Activated naive CD4-positive, alpha-beta T cell treated with anti-CD3 and anti-CD28 coated beads, Interleukin-2, amount 50 U/mL, for 72 hours (primary cell): ENCODE measurements at regions not wholly inside any gene's neighbourhood (a gene's known extent, or its start where the extent isn't known, plus 50 kb on each side); places are given as distances from the start of the nearest gene placed in this dataset.
A peak's percentile ranks its signal among the peaks of the same experiment; 100 is the strongest.

Source experiments
- ATAC-seq, 2 donors: fragments of 150-1000 bp; cut with Tn5 transposase; 2 replicates each; pipeline ENCODE4 v1.10.0; 2021; ENCODE audit warnings: mild to moderate bottlenecking in 2 of 2, moderate library complexity in 2 of 2
- DNase-seq, 2 donors: peaks; one replicate each; pipeline ENCODE4 v3.0.0; 2021 to 2022; ENCODE audit warnings: low spot score in 2 of 2
- H3K27ac Mint-ChIP-seq, 2 donors: one replicate each; pipeline ENCODE4 v1.8.0; 2022; ENCODE audit warnings: mild to moderate bottlenecking in 2 of 2, mixed read lengths in 2 of 2
- H3K36me3 Mint-ChIP-seq, 2 donors: one replicate each; pipeline ENCODE4 v1.8.0; 2022; ENCODE audit warnings: mixed read lengths in 2 of 2
- H3K9me3 Mint-ChIP-seq, 2 donors: one replicate each; pipeline ENCODE4 v1.8.0; 2022; ENCODE audit warnings: mixed read lengths in 2 of 2

- no peak overlapping the region for H3K27ac Mint-ChIP-seq
- ATAC-seq = no peak
- no peaks in the 10 kb centered on the region for H3K36me3 Mint-ChIP-seq
- H3K9me3 Mint-ChIP-seq = peaks cover 7 to 8% of the 10 kb centered on the region in 2 donors
- no peak for DNase-seq
Measured at GRCh38 chr3:193078996-193079753, 161.5 kb upstream of the MB21D2 start.

DNA sequence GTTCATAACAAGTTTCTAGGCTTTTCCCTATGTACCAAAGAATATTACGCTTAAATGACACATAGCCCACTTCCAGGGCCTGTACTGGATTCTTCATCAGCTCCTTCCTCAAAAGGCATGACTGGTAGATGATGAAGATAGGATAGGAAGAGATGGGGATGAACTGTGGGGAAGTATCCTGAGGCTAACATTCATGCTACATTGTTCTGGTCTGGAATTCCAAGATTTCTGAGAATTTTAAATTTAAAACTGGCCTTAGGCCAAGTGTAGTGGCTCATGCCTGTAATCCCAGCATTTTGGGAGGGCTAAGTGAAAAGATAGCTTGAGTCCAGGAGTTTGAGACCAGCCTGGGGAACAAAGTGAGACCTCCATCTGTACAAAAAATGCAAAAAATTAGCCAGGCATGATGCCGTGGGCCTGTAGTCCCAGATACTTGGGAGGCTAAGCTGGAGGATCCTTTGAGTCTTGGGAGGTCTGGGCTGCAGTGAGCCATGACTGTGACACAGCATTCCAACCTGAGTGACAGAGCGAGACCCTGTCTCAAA is 160.1 kb upstream of the PLAAT1 start:
- no peaks in the 10 kb centered on the region for H3K36me3 Mint-ChIP-seq
- peaks cover 7 to 8% of the 10 kb centered on the region in 2 donors for H3K9me3 Mint-ChIP-seq
- DNase-seq = no peak
- ATAC-seq = no peak
- no peak overlapping the region for H3K27ac Mint-ChIP-seq

GRCh38 chr3:193085655-193086054 is 155.4 kb upstream of the PLAAT1 start:
- Mint-ChIP-seq H3K9me3 (peaks cover 8 to 11% of the 10 kb centered on the region in 2 donors), H3K36me3 (no peaks in the 10 kb centered on the region), H3K27ac (no peak overlapping the region)
- no peak for DNase-seq
- ATAC-seq = no peak

- Mint-ChIP-seq H3K27ac (no peak overlapping the region), H3K36me3 (no peaks in the 10 kb centered on the region), H3K9me3 (peaks cover 8 to 11% of the 10 kb centered on the region in 2 donors)
- ATAC-seq (no peak), DNase-seq (no peak)
Measured at GRCh38 chr3:193086681-193087080, 154.3 kb upstream of the PLAAT1 start.

- Mint-ChIP-seq H3K27ac (no peak overlapping the region), H3K36me3 (no peaks in the 10 kb centered on the region), H3K9me3 (peaks cover 8 to 11% of the 10 kb centered on the region in 2 donors)
- ATAC-seq (no peak), DNase-seq (no peak)
Measured at GRCh38 chr3:193087336-193087735, 153.7 kb upstream of the PLAAT1 start.

DNA sequence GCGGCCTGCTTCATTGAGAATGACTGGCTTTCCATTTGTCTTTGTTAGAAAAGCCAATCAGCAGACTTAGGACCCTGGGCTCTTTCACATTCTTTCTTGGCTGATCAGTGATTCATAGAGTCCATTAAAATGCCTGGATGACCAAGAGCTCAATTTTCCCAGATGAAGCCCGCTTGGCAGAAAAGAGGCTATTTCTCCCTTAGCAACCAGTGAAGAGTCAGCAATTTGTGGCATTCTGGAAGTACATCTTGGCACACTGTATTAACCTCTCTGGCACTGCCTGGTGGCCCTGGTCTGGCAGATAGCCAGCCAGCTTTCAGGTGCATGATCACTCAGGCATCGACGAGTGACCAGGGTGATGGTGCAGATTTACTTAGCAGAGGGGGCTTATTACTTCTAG is 145.7 kb upstream of the PLAAT1 start:
- Mint-ChIP-seq H3K9me3 (peaks cover 3 to 7% of the 10 kb centered on the region in 2 donors), H3K27ac (no peak overlapping the region), H3K36me3 (peaks cover 0 to 6% of the 10 kb centered on the region in 2 donors)
- no peak for ATAC-seq
- no peak for DNase-seq

DNA sequence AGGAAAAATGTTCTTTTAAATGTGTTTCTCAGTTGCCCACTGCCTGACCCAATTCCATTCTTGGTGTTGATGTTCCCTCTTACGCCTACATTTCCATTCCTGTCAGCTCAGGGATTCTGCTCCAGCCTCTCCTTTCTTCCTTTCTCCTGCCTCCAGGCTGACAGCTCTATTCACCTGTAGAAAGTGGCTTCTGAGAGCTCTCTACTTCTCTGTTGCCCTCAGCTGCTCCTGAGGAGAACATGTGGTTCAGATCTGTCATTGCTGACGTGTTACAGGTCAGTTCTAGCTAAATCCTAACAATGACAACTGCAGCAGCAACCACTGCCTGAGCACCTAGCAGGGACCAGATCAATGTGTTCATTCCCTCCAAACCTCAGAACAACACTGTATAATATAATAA is 144.9 kb upstream of the PLAAT1 start:
- Mint-ChIP-seq H3K27ac (no peak overlapping the region), H3K36me3 (peaks cover 0 to 12% of the 10 kb centered on the region in 2 donors), H3K9me3 (peaks cover 8 to 12% of the 10 kb centered on the region in 2 donors)
- DNase-seq (no peak), ATAC-seq (no peak)

DNA sequence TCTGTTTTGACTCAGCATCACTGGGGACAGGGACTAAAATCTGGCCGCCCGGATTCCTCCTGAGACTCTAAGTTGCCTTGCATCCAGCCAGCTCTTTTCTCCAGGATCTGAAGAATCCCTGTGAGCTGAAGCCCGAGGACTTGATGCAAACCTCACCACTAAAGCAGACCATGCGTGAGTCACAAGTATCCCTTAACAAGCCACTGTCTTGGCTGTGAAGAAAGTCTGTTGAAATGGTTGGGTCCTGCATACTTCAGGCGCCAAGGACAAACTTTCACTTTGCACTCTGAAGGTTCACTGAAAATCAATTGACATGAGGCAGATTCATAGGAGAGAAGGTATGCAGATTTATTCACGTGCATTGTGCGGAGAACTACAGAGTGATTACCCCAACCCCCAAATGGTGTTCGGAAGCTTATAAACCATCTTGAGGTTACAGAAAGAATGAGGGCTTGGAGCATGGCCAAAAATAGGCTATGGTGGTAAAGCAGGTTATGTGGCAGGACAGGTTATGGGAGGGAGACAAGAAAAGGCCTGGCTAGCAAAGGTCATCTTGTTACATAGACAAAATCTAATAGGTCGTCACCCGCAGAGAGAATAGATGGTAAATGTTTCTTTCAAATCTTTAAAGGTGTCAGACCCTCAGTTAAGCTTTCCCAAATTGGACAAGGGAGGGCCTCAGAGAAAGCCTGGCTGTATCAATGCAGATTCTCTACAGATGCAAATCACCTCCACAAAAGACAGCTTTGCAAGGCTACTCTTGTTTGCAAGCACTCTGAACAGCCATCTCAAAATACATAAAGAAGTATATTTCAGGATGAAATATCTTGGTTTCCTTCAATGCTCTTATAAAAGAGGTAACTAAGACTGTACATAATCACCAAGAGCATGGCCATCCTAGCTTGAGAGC is 126.3 kb upstream of the PLAAT1 start:
- ATAC-seq (no peak), DNase-seq (no peak)
- Mint-ChIP-seq H3K27ac (no peak overlapping the region), H3K9me3 (peaks cover 0 to 6% of the 10 kb centered on the region in 2 donors), H3K36me3 (no peaks in the 10 kb centered on the region)

GRCh38 chr3:193116871-193117270 is 124.2 kb upstream of the PLAAT1 start:
- no peaks in the 10 kb centered on the region for H3K9me3 Mint-ChIP-seq
- ATAC-seq (no peak), DNase-seq (no peak)
- H3K27ac Mint-ChIP-seq = no peak overlapping the region
- H3K36me3 Mint-ChIP-seq = no peaks in the 10 kb centered on the region

GRCh38 chr3:193118907-193119306 is 122.1 kb upstream of the PLAAT1 start:
- Mint-ChIP-seq H3K27ac (no peak overlapping the region), H3K36me3 (no peaks in the 10 kb centered on the region), H3K9me3 (no peaks in the 10 kb centered on the region)
- ATAC-seq (no peak), DNase-seq (no peak)

DNA sequence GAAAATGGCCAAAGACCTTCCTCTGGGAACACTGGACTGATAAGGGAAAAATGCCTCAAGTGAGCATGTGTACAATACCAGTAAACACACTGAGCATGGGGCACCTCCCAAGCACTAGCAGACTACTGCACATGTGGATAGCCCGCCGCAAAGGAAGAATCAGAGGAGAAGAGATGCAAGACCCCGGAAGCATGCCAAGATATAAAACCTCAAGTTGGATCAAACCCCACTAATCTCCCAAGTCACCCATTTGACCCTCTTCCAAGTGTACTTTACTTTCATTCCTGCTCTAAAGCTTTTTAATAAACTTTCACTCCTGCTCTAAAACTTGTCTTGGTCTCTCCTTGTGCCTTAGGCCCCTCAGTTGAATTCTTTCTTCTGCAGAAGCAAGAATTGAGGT is 121.1 kb upstream of the PLAAT1 start:
- Mint-ChIP-seq H3K9me3 (no peaks in the 10 kb centered on the region), H3K36me3 (no peaks in the 10 kb centered on the region), H3K27ac (no peak overlapping the region)
- DNase-seq (no peak), ATAC-seq (no peak)

DNA sequence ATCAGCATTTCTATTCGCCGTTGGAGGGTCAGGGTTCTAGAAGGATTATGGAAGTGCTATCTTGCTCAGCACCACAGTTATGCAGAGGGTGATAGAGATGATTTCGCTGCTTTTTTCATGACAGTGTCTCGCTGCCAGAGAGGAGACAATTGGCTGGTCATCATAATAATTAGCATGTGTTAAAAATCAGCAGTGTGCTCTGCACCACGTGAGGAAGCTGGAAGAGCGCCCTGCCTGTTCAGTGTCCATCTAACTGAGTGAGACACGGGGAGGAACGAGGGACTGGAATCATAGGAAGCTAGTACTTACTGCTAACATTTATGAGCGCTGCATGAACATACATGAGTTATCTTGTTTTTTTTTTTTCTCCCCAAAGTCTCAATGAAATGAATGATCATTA is 116.2 kb upstream of the PLAAT1 start:
- no peaks in the 10 kb centered on the region for H3K36me3 Mint-ChIP-seq
- no peak for ATAC-seq
- H3K27ac Mint-ChIP-seq = no peak overlapping the region
- DNase-seq = no peak
- H3K9me3 Mint-ChIP-seq = no peaks in the 10 kb centered on the region

GRCh38 chr3:193129607-193130006 is 111.4 kb upstream of the PLAAT1 start:
- no peak for DNase-seq
- H3K36me3 Mint-ChIP-seq = no peaks in the 10 kb centered on the region
- ATAC-seq = no peak
- no peak overlapping the region for H3K27ac Mint-ChIP-seq
- peaks cover 0 to 3% of the 10 kb centered on the region in 2 donors for H3K9me3 Mint-ChIP-seq

DNA sequence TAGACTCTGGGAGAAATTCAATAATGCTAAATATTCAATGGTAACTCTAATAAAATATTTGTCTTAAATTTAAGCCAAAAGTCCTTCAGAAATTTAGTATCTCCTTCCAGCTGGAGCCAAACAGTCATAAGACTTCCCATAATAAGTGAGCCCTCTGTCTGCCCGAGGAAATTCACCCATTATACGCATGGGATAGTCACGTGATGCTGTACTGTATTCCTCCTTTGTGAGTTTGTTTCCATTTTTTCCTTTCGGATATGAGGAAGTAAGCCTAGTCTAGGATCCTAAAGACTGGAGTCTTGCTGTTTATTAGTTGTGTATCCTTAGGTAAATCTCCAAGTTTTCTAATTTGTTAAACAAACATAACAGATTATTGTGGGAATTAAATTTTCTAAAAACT is 110.4 kb upstream of the PLAAT1 start:
- H3K9me3 Mint-ChIP-seq = peaks cover 0 to 3% of the 10 kb centered on the region in 2 donors
- no peak for ATAC-seq
- H3K36me3 Mint-ChIP-seq = no peaks in the 10 kb centered on the region
- no peak for DNase-seq
- H3K27ac Mint-ChIP-seq = no peak overlapping the region

GRCh38 chr3:193132241-193132640 is 108.8 kb upstream of the PLAAT1 start:
- ATAC-seq (no peak), DNase-seq (no peak)
- H3K9me3 Mint-ChIP-seq = peaks cover 0 to 3% of the 10 kb centered on the region in 2 donors
- H3K27ac Mint-ChIP-seq = no peak overlapping the region
- no peaks in the 10 kb centered on the region for H3K36me3 Mint-ChIP-seq

DNA sequence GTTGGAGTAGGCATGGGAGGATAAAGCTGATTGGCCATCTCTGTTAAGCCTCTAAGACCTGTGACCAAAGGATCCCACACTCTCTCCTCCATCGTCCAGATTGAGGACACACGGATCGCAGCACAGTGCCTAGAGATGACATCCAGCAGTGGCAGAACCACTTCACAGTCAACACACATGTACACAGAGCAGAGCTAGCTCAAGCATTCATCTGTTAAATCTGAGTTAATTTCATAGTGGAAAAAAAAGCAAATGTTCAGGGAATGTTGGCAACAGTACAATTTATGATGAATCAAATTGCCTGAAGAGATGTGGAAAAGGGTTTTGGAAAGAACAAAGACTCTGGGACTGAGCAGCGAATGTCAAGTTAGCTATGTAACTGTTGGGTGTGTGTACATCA is 108.1 kb upstream of the PLAAT1 start:
- no peak for ATAC-seq
- DNase-seq = no peak
- peaks cover 0 to 3% of the 10 kb centered on the region in 2 donors for H3K9me3 Mint-ChIP-seq
- H3K36me3 Mint-ChIP-seq = no peaks in the 10 kb centered on the region
- H3K27ac Mint-ChIP-seq = no peak overlapping the region

DNA sequence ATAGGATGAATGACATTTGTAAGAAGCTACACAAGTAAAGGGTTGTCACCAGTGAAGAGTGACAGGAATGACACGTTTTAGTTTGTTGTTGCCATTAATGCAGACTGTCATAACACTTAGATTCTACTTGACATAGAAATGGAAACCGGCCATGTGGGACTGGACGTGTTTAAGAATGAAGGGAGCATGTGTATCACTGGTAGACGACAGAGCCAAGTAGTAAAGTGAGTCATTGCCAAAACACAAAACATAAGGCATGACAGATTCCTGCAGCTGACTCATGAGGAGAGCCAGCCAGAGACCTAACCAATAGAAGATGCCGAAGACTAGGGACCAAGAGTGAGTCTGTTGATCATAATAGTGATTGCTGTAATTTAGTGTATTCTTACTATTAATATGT is 106.2 kb upstream of the PLAAT1 start:
- DNase-seq = no peak
- H3K9me3 Mint-ChIP-seq = peaks cover 0 to 10% of the 10 kb centered on the region in 2 donors
- ATAC-seq = peak in 1 of 2 donors; percentile 35
- no peak overlapping the region for H3K27ac Mint-ChIP-seq
- H3K36me3 Mint-ChIP-seq = no peaks in the 10 kb centered on the region
